ENCODE measurements at regions not wholly inside any gene's neighbourhood (a gene's known extent, or its start where the extent isn't known, plus 50 kb on each side); places are given as distances from the start of the nearest gene placed in this dataset.
"Not testable (repeated sequence)": the region's sequence is repeated elsewhere in the genome, so short reads cannot be mapped to it uniquely, and the experiment has no call there.

DNA sequence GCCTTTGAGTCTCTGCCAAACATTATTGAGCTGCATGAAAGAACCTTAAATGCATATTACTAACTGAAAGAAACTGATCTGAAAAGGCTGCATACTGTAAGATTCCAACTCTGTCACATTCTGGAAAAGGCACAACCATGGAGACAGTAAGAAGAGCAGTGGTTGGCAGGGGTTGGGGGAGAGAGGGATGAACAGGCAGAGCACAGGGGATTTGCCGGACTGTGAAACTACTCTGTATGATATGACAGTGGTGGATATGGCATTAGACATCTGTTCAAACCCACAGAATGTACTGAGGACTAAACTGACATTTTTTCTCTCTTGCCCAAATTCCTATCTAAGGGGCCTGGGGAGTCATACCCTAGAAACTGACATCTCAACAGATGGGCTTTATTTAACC lies 138.4 kb downstream of the KCNJ12 start:
- not testable (repeated sequence) for DNase-seq (ENCODE audit: low read depth, low spot score)

DNA sequence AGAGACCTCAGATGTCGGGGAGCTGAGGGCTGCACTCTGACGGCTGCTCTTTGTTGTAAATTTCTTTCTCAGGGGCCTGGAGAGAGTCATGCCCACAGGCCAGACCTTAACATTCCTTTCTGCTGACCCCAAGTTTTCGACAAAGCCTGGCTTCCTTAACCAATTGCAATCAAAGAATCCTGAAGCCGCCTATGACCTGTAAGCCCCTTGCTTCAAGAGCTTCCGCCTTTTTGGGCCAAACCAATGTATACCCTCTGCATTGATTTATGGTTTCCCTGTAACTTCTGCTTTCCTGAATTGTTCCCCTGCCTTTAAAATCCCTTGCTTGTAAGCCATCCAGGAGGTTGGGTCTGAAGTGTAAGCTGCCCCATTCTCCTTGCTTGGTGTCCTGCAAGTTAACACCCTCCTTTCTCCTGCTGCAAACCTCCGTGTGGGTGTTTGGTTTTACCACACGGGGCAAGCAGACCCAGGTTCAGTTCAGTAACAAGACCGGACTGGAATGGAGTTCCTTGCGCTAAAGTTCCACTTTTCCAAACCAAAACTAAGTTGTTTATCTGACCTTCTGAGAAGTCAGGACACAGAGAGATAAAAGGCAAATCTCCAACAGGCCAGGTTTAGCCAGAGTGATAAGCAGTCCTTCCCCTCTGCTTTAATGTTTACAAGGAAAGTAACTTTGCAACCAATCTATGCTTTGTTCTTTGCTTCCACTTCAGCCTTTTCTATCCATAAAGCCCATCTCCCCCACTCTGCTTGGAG lies 141.6 kb downstream of the KCNJ12 start:
- no peak for DNase-seq (ENCODE audit: low read depth, low spot score)

DNA sequence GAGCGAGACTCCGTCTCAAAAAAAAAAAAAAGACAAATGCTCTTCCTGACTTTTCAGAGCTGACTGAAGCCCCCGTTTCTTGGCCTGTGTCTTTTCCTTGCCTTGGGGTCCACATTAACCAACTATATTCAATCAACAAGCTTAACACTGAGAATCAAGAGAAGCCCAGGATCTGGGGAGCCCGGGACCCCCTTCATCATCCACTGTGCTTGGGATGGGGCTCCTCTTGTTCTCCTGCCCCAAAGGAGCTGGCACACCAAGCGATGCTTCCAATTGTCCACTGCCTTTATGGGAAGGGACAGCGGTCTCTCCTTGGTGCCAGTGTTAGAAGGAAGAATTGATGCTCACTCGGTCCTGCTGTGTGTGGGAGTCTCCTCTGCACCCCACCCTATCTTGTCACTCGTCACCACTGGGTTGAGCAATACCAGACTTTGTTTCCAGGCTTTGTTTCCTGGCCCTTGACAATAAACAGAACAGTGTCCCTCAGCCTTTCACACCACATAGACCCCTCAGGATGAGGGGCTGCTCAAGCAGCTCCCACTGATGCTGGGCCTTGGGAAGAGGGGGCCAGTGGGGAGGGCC lies 146.7 kb downstream of the KCNJ12 start:
- no peak for DNase-seq (ENCODE audit: low read depth, low spot score)

DNA sequence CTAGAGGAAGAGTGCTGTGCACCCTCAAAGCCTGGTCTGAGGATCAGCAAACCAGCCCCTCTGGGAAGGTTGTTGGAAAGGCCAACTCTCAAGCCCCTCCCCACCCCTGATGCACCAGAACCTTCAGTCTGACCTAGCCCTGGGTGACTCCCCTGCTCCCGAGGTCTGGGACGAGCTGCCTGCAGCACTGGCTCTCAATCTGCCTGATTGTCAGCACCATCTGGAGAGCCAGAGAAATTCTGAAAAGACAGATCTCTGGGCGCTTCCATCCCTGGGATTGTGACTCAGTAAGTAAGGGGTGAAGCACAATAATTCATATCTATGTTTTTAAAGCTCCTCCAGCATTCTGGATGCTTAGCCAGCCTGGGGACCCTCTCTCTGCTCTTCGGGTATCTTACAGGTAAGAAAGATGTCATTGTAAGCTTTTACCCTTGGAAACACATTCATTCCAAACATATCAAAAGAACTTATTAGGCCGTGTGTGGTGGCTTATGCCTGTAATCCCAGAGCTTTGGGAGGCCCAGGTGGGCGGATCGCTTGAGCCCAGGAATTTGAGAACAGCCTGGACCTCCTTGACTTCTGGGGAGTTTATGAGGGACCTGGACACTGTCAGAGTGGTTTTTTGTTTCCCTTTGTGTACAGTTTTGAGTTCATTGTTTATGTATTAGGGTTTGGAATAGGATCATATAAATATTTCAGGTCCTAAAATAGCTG lies 147.5 kb downstream of the KCNJ12 start:
- DNase-seq (ENCODE audit: low read depth, low spot score) = no peak

DNA sequence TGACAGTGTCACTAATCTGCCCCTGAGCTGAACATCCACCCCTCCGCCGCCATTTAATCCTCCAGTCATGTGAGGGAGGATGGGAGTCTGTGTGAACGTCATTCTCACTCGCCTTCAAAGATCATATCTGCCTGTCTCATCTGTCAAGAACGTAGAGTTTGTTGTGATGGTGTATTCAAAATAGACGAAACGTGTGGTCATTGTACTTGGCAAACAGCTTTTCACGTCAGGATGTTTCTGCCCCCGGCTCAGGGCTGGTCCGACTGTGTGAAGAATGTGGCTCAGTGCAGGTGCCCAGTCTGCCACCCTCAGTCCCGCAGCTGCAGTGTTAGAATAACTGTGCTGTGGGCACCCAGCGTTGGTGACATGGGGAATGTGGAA lies 148.0 kb downstream of the KCNJ12 start:
- DNase-seq (ENCODE audit: low read depth, low spot score) = peak; percentile 7

DNA sequence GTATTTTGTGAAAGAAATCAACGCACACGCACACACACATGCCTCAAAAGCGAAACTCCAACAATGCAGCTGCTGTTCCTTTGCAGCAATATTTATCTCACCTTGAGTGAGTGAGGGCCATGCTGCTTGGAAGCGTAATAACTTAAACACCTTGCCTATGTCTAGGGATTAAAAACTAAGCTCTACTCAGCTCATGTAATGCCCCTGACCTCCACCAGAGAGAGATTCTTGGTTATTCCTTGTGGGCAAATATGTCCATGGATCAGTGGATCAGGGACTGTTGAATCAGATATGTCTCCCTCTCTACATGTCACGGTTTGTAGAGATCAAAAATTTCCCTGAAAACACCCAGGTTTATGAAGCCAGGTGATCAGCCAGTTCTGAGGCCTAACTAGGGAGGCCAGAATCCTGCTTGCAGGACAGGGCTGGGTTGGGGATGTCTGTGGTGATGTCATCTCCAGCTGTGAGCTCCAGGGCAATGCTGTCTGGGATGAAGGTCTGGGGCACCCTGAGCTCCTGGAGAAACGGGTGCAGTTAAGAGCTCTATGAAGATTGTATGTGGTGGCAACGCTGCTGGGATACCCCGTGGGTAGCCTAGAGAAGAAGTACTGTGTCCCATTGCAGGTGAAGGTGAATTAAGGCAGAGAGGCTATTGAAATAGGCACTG lies 149.4 kb downstream of the KCNJ12 start:
- DNase-seq (ENCODE audit: low read depth, low spot score) = no peak

DNA sequence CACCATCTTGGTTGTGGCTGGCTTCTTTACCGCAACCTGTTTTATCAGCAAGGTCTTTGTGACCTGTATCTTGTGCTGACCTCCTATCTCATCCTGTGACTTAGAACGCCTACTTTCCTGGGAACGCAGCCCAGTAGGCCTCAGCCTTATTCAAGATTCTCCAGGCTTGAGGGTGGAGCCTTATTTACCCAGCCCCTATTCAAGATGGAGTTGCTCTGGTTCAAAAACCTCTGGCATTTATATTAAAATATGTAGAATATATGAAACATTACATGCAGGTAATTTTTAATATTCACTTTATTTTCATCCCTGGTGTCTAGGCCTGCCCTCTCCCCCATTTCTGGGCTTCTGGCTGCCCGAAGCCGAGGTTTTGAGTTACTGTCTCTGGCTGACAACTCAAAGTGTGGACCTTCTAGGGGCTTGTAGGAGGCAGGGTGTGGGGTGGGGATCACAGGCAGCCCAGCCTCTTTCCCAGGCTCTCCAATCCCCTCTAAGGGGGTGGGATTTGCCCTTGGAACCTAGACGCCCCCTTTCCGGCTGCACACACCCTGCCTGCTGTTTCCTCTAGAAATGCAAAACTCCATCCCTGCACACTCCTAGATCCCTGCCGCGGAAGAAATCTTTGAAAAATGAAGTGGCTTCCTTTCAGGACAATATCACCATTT lies 152.0 kb downstream of the KCNJ12 start:
- DNase-seq (ENCODE audit: low read depth, low spot score) = no peak

DNA sequence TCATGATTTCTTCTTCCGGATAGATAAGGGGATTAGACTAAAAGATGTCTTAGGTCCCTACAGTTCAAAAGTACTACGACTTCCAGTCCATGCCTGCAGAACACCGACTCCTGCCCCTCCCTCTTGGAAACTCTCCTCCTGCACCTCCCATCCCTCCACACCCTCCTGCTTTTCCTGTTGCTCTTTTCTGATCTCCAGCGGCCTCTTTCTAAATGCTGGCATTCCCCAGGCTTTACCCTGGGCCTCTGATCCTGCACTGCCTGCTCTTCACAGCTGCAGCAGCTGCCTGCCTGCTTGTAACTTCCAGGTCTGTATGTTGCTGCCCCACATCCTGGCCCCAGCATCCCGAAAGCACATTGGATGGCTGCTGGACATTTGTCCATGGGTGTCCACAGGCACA lies 154.2 kb downstream of the KCNJ12 start:
- no peak for DNase-seq (ENCODE audit: low read depth, low spot score)

DNA sequence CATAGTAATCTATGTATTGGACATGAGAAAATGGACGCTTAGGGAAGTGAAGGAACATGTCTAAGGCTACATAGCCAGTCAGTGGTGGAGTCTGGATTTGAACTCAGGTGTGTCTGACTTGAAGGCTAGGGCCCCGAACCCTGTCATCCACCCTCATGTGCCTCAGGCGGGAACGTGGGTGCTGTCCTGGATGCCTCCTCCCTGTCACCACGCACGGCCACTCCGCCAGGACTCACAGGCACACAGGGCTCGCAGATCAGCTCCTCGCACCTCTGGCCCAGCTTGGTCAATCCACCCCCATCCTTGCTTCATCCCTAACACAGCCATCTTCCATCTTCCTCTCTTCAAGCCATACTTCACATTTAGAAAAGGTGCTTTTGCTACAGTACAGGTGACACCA lies 154.7 kb downstream of the KCNJ12 start:
- DNase-seq (ENCODE audit: low read depth, low spot score) = no peak

DNA sequence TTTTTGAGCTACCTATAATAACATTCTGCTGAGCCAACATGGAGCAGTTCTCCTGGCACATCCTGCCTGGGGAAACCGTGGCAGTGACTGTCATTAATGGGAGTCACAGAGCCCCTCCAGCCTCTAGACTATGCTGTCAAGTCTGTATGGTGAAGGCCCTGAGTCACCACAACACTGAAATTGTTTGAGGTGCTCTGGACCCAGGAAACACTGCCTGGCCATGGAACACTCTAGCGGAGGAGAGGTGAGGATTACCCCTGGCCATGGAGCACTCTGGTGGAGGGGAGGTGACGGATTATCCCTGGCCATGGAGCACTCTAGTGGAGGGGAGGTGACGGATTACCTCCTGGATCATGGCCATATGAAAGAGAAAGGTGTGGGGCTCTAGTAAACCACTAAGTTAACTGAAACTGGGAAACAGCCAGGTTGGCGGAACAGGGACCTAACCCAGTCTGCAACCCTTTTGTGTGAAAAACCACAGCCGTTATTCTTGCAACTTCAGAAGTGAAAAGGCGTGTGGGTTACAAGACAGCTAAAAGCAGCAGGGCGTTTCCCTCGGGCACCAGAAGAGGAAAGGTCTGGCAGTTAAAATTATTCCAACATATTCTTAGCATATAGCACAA lies 156.7 kb downstream of the KCNJ12 start:
- DNase-seq (ENCODE audit: low read depth, low spot score) = peak; percentile 30

DNA sequence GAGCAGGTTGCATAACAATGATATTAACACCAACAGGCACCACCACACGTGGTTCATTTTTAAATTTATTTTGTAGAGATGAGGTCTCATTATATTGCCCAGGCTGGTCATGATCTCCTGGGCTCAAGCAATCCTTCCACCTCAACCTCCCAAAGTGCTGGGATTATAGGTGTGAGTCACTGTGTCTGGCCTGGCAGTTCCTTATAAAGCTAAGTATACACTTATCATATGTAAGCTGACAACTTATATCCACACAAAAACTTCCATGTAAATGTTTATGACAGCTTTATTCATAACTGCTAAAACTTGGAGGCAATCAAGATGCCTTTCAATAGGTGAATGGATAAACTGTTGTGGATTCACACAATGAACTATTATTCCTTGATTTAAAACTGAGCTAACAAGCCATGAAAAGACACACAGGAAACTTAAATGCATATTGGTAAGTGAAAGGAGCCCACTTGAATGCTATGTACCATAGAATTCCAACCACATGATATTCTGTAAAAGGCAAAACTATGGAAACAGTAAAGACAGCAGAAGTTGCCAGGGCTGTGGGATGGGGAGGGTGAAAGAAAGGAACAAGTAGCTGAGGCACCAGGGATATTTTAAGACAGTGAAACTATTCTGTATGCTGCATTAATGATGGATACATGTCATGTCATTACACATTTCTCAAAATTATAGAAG lies 156.5 kb upstream of the KCNJ18 start:
- DNase-seq (ENCODE audit: low read depth, low spot score) = no peak

DNA sequence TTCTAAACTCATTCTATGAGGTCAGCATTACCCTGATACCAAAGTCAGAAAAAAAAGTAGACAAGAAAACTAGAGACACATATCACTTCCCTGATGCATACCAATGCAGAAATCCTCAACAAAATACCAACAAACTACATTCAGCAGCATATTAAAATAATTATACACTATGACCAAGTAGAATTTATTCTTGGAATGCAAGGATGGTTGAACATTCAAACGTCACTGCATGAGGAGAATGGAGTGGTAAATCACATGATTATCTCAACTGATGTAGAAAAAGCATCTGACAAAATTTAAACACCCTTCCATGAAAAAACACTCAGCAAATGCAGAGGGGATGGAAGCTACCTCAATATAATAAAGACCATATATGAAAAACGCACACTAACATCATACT lies 155.0 kb upstream of the KCNJ18 start:
- no peak for DNase-seq (ENCODE audit: low read depth, low spot score)

DNA sequence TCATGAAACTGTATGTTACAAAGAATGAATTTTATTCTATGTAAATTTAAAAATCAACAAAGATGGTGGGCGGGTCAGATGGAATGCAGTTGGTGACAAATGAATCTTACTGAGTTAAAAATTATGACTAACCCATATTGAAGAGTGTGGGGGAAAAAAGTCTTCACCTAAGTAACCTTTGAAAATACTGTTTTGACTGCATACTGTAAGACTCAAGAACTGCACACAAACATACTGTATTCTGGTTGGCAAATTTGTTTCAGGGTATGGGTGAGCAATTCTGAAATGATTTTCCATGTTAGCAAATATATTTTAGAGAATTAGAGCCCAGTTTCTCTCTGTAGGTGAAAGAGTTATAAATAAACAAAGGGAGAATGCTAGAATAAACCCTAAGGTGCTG lies 153.7 kb upstream of the KCNJ18 start:
- no peak for DNase-seq (ENCODE audit: low read depth, low spot score)

DNA sequence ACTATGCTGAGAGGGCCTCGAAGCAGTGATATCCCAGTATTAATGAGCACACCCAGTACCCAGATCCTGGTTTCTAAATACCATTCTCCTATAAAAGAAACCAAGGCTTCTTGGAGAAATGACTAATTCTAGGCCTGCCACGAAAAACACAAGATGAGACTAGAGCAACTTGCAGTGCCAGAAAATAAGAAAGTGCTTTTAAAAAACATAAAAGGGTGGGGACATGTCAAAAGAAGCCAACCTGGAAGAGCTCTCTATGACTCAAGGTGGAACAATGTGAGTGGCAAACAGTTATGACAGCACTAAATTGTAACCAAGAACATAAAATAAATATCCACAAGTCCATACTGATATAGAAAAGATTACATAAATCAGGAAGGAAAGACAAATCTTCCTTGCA lies 153.2 kb upstream of the KCNJ18 start:
- DNase-seq (ENCODE audit: low read depth, low spot score) = no peak

DNA sequence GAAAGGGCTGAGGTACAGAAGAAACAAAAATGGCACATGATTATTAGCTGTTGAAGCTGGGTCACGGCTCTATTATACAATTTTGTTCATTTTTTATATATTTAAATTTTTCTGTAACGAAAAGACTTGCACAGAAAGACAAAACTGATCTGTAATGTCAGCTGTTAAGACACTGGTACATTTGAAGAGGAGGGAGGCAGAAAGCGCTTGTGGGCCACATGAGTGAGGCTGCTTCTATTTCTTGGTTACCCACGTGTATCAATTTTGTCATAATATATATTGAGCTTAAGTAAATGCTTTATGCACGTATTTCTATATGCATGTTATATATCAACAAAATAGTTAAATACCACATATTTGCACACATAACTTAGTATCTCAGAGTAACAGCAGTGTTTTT lies 151.8 kb upstream of the KCNJ18 start:
- no peak for DNase-seq (ENCODE audit: low read depth, low spot score)

DNA sequence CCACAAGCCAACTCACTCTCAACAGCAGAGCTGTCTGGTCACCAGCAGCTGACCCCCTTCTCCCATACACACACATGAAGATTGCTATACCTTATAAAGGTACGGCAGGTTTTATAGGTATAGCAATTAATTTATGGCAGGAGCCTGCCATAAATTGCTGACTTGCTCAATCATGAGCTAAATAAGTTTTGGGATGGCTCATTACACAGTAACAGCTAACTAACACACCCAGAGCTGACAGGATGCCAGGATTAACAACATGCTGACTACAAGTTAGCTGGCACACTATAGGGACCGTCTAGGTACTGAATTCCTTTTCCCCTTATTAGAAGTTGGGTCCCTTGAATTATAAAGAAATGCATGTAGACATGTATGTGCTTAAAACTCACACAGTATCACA lies 150.3 kb upstream of the KCNJ18 start:
- no peak for DNase-seq (ENCODE audit: low read depth, low spot score)

DNA sequence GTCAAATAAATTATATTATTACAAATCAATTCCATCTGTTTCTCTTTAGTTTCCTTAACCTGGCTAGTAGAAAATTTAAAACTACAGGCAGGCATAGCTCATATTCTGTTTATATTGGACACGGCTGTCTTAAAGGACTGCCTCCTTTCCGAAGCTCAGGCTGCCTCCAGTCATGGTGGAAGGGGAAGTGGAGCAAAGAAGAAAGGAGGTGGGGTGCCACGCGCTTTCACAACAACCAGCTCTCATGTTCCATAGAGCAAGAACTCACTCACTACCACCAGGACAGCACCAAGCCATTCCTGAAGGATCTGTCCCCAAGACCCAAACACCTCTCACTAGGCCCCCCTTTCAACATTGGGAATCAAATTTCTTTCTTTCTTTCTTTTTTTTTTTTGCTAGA lies 149.3 kb upstream of the KCNJ18 start:
- no peak for DNase-seq (ENCODE audit: low read depth, low spot score)

DNA sequence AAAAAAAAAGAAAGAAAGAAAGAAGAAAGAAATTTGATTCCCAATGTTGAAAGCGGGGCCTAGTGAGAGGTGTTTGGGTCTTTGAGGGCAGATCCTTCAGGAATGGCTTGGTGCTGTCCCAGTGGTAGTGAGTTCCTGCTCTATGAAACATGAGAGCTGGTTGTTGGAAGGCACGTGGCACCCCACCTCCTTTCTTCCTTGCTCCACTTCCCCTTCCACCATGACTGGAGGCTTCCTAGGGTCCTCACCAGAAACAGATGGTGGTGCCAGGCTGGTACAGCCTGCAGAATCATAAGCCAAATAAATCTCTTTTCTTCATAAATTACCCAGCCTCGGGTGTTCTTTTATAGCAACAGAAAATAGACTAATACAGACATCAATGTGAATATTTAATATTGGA lies 147.3 kb upstream of the KCNJ18 start:
- no peak for DNase-seq (ENCODE audit: low read depth, low spot score)

DNA sequence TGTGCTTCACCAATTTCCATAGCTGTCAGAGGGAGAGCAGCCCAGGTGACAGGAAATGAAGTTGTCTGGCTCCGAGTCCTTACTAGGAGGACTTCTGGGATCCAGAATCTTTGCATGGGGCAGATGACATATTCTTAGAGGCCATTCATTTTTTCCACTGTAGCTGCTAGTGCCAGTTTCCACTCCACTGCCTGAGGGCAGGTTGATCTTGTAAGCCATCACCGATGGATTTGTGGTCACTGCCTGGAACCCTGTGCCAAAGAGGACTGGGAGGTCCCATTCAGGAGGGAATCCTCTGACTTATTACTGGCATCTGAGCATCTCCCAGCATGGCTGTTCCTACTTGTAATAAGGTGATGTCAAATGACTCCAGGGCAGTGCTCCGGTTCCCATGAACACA lies 144.1 kb upstream of the KCNJ18 start:
- no peak for DNase-seq (ENCODE audit: low read depth, low spot score)

DNA sequence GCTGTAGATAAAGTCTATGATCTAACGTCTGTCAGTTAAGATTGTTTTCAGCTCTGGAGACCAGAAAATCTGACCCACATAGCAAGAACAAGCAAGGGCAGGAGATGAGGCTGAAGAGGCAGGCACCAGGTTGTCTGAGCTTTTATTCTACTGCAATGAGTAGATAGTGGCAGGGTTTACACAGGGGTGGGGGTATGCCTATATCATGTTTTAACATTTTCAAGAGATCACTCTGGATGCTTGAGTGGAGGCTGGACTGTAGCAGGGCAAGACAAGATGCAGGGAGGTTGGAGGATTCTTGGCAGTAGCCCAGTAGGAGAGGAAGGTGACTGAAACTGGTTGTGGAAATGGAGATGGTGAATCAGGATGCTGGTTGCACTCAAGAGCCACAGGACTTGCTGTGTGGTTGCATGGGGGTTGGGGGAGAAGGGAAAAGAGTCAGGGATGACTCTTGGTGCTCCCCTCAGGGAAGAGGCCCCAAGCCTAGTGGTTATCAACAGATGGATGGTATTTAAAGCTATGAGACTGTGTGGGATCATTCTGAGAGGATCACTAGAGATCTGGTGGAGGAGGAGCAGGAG lies 143.1 kb upstream of the KCNJ18 start:
- peak; percentile 8 for DNase-seq (ENCODE audit: low read depth, low spot score)

DNA sequence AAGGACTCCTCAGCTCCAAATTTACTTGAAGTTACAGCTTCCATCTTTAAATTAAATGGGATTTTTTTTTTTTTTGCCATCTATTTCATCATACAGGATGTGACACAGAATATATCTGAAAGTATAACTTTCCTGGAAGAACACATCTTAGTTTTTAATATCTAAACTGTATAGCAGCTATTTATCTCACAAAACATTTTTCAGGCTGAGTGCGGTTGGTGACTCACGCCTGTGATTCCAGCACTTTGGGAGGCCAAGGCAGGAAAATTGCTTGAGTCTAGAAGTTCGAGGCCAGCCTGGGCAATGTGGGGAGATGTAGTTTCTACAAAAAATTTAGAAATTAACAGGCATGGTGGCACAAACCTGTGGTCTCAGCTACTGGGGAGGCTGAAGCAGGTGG lies 142.3 kb upstream of the KCNJ18 start:
- DNase-seq (ENCODE audit: low read depth, low spot score) = not testable (repeated sequence)

Data from astrocyte of the hippocampus (primary cell).